ENCODE measurements at regions not wholly inside any gene's neighbourhood (a gene's known extent, or its start where the extent isn't known, plus 50 kb on each side); places are given as distances from the start of the nearest gene placed in this dataset.

DNA sequence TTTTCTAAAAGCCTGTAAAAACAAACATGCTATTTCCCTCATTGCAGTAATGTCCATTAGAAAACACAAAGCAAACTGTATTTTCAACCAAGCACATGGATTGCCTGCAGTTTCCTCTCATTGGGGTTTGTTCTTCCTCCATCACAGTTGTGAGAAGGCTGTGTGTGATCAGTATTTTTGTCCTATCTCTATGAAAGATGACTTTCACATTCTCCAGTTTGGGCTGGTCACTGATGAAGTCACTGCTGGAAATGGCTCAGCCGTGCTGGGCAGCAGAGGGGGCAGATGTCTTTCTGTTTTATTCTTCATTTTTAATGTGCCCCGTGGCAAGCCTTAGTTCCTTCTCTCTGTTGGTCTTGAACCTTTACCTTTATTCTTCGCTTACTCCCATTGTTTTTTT lies 288.9 kb upstream of the MPDZ start:
- Histone ChIP-seq H3K27ac (no peak overlapping the region), H3K27me3 (no peaks in the 10 kb centered on the region), H3K4me1 (ENCODE audit: low read depth) (peaks cover 5% of the 10 kb centered on the region), H3K36me3 (no peaks in the 10 kb centered on the region), H3K4me3 (no peak overlapping the region), H3K9me3 (ENCODE audit: low read depth) (no peaks in the 10 kb centered on the region)
- TF ChIP-seq CTCF (IDR thresholded peaks at IDR 0.05; ENCODE audit: low read depth, low read length): peak; percentile 2
- peak in 1 of 2 donors; percentile 38 for DNase-seq (ENCODE audit: low read depth in 1 of 2, low spot score in 1 of 2)

DNA sequence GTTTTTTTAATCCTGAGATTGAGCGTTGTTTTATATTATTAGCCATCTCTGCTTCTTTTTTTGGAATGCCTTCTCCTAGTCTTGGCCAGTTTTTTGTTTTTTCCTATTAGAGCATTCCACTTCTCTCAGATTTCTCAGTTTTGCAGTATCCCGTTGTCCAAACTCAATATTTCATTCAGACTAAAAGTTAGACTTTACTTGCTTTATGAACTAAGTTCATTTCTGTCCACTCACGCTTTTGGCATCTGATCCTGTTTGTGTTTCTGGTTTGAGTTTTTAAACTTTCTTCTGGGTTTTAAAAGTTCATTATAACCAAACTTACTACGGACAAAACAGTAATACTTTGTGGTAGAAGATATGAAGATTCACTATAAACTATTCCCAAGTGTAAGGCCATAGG lies 288.3 kb upstream of the MPDZ start:
- Histone ChIP-seq H3K27ac (no peak overlapping the region), H3K36me3 (no peaks in the 10 kb centered on the region), H3K4me1 (ENCODE audit: low read depth) (peaks cover 5% of the 10 kb centered on the region), H3K27me3 (no peaks in the 10 kb centered on the region), H3K4me3 (no peak overlapping the region), H3K9me3 (ENCODE audit: low read depth) (no peaks in the 10 kb centered on the region)
- DNase-seq (ENCODE audit: low read depth in 1 of 2, low spot score in 1 of 2): no peak
- no peak for TF ChIP-seq CTCF (IDR thresholded peaks at IDR 0.05; ENCODE audit: low read depth, low read length)

DNA sequence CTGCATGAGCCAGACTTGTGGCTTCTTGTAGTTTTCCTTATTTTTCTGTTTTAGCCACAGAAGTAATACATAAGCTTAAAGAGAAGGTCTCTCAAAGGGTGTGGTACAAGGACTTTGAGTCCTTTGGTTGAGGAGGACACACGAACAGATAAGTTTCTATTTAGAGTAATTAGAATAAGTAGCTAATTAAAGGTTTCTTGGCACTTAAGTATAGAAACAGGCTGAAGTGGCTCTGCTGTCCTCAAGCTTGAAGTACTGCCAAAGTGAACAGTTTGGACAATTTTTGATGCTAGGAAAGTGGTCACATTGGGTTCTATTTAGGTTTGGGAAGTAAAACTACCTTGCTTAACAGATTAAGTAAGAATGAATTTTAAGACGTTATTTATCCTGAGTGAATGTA lies 278.3 kb upstream of the MPDZ start:
- no peaks in the 10 kb centered on the region for H3K27me3 ChIP-seq
- H3K36me3 ChIP-seq: no peaks in the 10 kb centered on the region
- no peak for TF ChIP-seq CTCF (IDR thresholded peaks at IDR 0.05; ENCODE audit: low read depth, low read length)
- no peaks in the 10 kb centered on the region for H3K4me1 ChIP-seq (ENCODE audit: low read depth)
- no peak overlapping the region for H3K27ac ChIP-seq
- H3K9me3 ChIP-seq (ENCODE audit: low read depth): no peaks in the 10 kb centered on the region
- no peak overlapping the region for H3K4me3 ChIP-seq
- DNase-seq (ENCODE audit: low read depth in 1 of 2, low spot score in 1 of 2): no peak

- Histone ChIP-seq H3K36me3 (no peaks in the 10 kb centered on the region), H3K4me1 (ENCODE audit: low read depth) (no peaks in the 10 kb centered on the region), H3K4me3 (no peak overlapping the region), H3K27ac (no peak overlapping the region), H3K27me3 (no peaks in the 10 kb centered on the region), H3K9me3 (ENCODE audit: low read depth) (no peaks in the 10 kb centered on the region)
- TF ChIP-seq CTCF (IDR thresholded peaks at IDR 0.05; ENCODE audit: low read depth, low read length): no peak
- DNase-seq (ENCODE audit: low read depth in 1 of 2, low spot score in 1 of 2): no peak
These were observed 277.2 kb upstream of the MPDZ start for GRCh38 chr9:13556656-13557055.

GRCh38 chr9:13555989-13556500 lies 276.6 kb upstream of the MPDZ start:
- no peak for TF ChIP-seq CTCF (IDR thresholded peaks at IDR 0.05; ENCODE audit: low read depth, low read length)
- Histone ChIP-seq H3K27ac (no peak overlapping the region), H3K4me1 (ENCODE audit: low read depth) (no peaks in the 10 kb centered on the region)

DNA sequence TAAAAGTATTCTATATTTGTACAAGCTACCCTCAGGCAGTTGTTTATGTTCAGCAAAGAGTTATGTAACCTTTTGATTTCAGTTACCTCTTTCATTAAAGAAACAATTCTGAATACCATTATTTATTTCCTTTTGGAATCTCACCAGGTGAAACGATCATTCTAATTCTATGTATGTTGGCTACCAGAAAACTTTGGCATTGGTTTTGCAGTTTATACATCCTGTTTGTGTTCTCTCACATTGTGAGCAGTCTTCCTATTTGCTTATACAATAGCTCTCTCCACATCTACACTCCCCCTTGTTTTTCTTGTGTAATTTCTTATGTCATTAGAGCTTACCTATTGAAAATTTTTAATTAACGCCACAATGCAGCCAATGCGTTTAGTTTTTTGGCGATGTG lies 276.0 kb upstream of the MPDZ start:
- Histone ChIP-seq H3K4me3 (no peak overlapping the region), H3K27me3 (no peaks in the 10 kb centered on the region), H3K36me3 (no peaks in the 10 kb centered on the region), H3K4me1 (ENCODE audit: low read depth) (no peaks in the 10 kb centered on the region), H3K9me3 (ENCODE audit: low read depth) (no peaks in the 10 kb centered on the region), H3K27ac (no peak overlapping the region)
- TF ChIP-seq CTCF (IDR thresholded peaks at IDR 0.05; ENCODE audit: low read depth, low read length): no peak
- DNase-seq (ENCODE audit: low read depth in 1 of 2, low spot score in 1 of 2): no peak

More at GRCh38 chr9:13555989-13556500, 276.6 kb upstream of the MPDZ start:
- Histone ChIP-seq H3K4me3 (no peak overlapping the region), H3K27me3 (no peaks in the 10 kb centered on the region), H3K9me3 (ENCODE audit: low read depth) (no peaks in the 10 kb centered on the region), H3K36me3 (no peaks in the 10 kb centered on the region)
- no peak for DNase-seq (ENCODE audit: low read depth in 1 of 2, low spot score in 1 of 2)
